22Rv1 (cell line): ENCODE measurements at regions not wholly inside any gene's neighbourhood (a gene's known extent, or its start where the extent isn't known, plus 50 kb on each side); places are given as distances from the start of the nearest gene placed in this dataset.

Experiments used
- CTCF ChIP-seq: fragments of 450-650 bp; IDR thresholded peaks from 2 replicates; pipeline ENCODE4 v1.5.1; 2017; ENCODE audit warnings: mild to moderate bottlenecking
- ZFX ChIP-seq: fragments of 450-650 bp; IDR thresholded peaks from 2 replicates; pipeline ENCODE4 v1.6.1; 2017; ENCODE audit warnings: antibody characterized with exemption, borderline replicate concordance

- no peak for TF ChIP-seq CTCF
- TF ChIP-seq ZFX = no peak
These were observed 122.4 kb downstream of the LARP7 start for GRCh38 chr4:112759313-112759712.
